Adrenal gland (tissue), 9 donors: ENCODE measurements at regions not wholly inside any gene's neighbourhood (a gene's known extent, or its start where the extent isn't known, plus 50 kb on each side); places are given as distances from the start of the nearest gene placed in this dataset.

ENCODE experiments used
- DNase-seq, 7 donors: peaks; one replicate each; pipeline ENCODE4 v3.0.0-alpha.2; 2019 to 2020
- H3K27ac ChIP-seq, 5 donors: fragments of 200-600 bp; sonication (generic) in 4 of 5; 1 replicate in 3 of 5; 2 replicates in 2 of 5; pipeline versions ENCODE4 v1.5.1 to v1.8.0; 2016 to 2020; ENCODE audit warnings: mild to moderate bottlenecking in 1 of 5
- H3K27me3 ChIP-seq: fragments of 200-600 bp; 2 replicates; pipeline ENCODE4 v1.8.0; 2021
- H3K36me3 ChIP-seq, 2 donors: fragments of 200-600 bp; replicated peaks in 1 of 2; 1 replicate in 1 of 2; 2 replicates in 1 of 2; pipeline versions ENCODE4 v1.5.1 to v1.8.0; 2018 to 2022
- H3K4me1 ChIP-seq, 2 donors: fragments of 200-600 bp; replicated peaks in 1 of 2; 1 replicate in 1 of 2; 2 replicates in 1 of 2; pipeline versions ENCODE4 v1.5.1 to v1.8.0; 2018 to 2021
- H3K4me3 ChIP-seq, 4 donors: fragments of 200-600 bp; sonication (generic) in 3 of 4; one replicate each; pipeline ENCODE4 v1.5.1; 2016 to 2018
- H3K9me3 ChIP-seq, 3 donors: fragments of 200-600 bp; sonication (generic) in 1 of 3; replicated peaks in 1 of 3; 1 replicate in 2 of 3; 2 replicates in 1 of 3; pipeline versions ENCODE4 v1.5.1 to v1.8.0; 2016 to 2021
- CTCF ChIP-seq, 6 experiments: fragments of 450-650 bp in 4 of 6; fragments of 200-600 bp in 2 of 6; sonication (generic) in 1 of 6; IDR thresholded peaks; 1 replicate in 5 of 6; 2 replicates in 1 of 6; pipeline versions ENCODE4 v1.5.1 to v1.8.0; 2016 to 2021; ENCODE audit warnings: antibody characterized with exemption in 6 of 6, mild to moderate bottlenecking in 2 of 6, moderate library complexity in 1 of 6
- POLR2A ChIP-seq, 2 donors: fragments of 450-650 bp; IDR thresholded peaks; one replicate each; pipeline ENCODE4 v1.6.1; 2017; ENCODE audit warnings: antibody characterized with exemption in 2 of 2, mild to moderate bottlenecking in 2 of 2, moderate library complexity in 1 of 2
- WGBS, 4 donors: extraction: QIAGEN DNeasy Blood & Tissue Kit in 2 of 4; methylation state at CpG; one replicate each; pipeline versions ENCODE4 v1.1.5 to v1.1.7; 2013 to 2017; 5-methylcytosine and 5-hydroxymethylcytosine counted together
- intact Hi-C, 2 donors: fragments of 100-400 bp; cut with DNase I; formaldehyde crosslinking; loops; one replicate each; pipeline versions ENCODE4 v1.14.1 to v1.15.0; 2022 to 2023
- donor health status: healthy with polysubstance abuse.
- donor health status: Bipolar disorder and iron deficiency.
- donor health status: DM: yes; HTN: yes; CAD: no.
- donor health status: DM: no; HTN: no; CAD: no.
- donor health status: DM: no; HTN: no; CAD: no.

- intact Hi-C loops: no loop called here
- no peak overlapping the region for H3K4me3 ChIP-seq
- DNase-seq: no peak
- H3K9me3 ChIP-seq: no peaks in the 10 kb centered on the region
- H3K27me3 ChIP-seq: no peaks in the 10 kb centered on the region
- TF ChIP-seq POLR2A (IDR thresholded peaks at IDR 0.05) (no peak), CTCF (IDR thresholded peaks at IDR 0.05) (no peak)
- 72 to 86% (median 77%) methylated on average over 2 of the region's 2 CpGs for WGBS, 4 donors
- no peaks in the 10 kb centered on the region for H3K36me3 ChIP-seq
- H3K4me1 ChIP-seq: no peaks in the 10 kb centered on the region
- H3K27ac ChIP-seq: no peak overlapping the region
Measured at GRCh38 chr13:23959231-23959862, 62.0 kb upstream of the C1QTNF9B start.

- Histone ChIP-seq H3K4me3 (no peak overlapping the region), H3K4me1 (no peaks in the 10 kb centered on the region), H3K36me3 (no peaks in the 10 kb centered on the region), H3K9me3 (no peaks in the 10 kb centered on the region), H3K27ac (no peak overlapping the region), H3K27me3 (no peaks in the 10 kb centered on the region)
- TF ChIP-seq CTCF (IDR thresholded peaks at IDR 0.05) (peak; percentile 17 to 59 (median 44)), POLR2A (IDR thresholded peaks at IDR 0.05) (no peak)
- intact Hi-C loops: no loop called here
- peak in 1 of 7 donors; percentile 10 for DNase-seq
- WGBS, 4 donors: 56 to 81% (median 70%) methylated on average over 1 of the region's 1 CpG
Measured at GRCh38 chr13:23960566-23961156, 63.4 kb upstream of the C1QTNF9B start.

- TF ChIP-seq CTCF (IDR thresholded peaks at IDR 0.05): no peak
- no peaks in the 10 kb centered on the region for H3K36me3 ChIP-seq
- intact Hi-C loops: no loop called here
- no peaks in the 10 kb centered on the region for H3K4me1 ChIP-seq
- H3K27ac ChIP-seq: no peak overlapping the region
- WGBS, 4 donors: 78 to 88% (median 85%) methylated on average over 7 of the region's 7 CpGs
- no peaks in the 10 kb centered on the region for H3K27me3 ChIP-seq
- H3K4me3 ChIP-seq: no peak overlapping the region
- H3K9me3 ChIP-seq: no peaks in the 10 kb centered on the region
- no peak for DNase-seq
Measured at GRCh38 chr13:23963184-23963931, 66.1 kb upstream of the C1QTNF9B start.

- no peak overlapping the region for H3K4me3 ChIP-seq
- H3K27ac ChIP-seq: no peak overlapping the region
- intact Hi-C loops: no loop called here
- DNase-seq: no peak
- no peak for TF ChIP-seq CTCF (IDR thresholded peaks at IDR 0.05)
- TF ChIP-seq POLR2A (IDR thresholded peaks at IDR 0.05): no peak
- no peaks in the 10 kb centered on the region for H3K4me1 ChIP-seq
- H3K36me3 ChIP-seq: no peaks in the 10 kb centered on the region
- 73 to 78% (median 74%) methylated on average over 2 of the region's 2 CpGs for WGBS, 4 donors
- H3K27me3 ChIP-seq: no peaks in the 10 kb centered on the region
- H3K9me3 ChIP-seq: no peaks in the 10 kb centered on the region
Measured at GRCh38 chr13:23963947-23964346, 66.6 kb upstream of the C1QTNF9B start.
